ENCODE measurements at regions not wholly inside any gene's neighbourhood (a gene's known extent, or its start where the extent isn't known, plus 50 kb on each side); places are given as distances from the start of the nearest gene placed in this dataset.

- Histone ChIP-seq H3K27me3 (no peaks in the 10 kb centered on the region), H3K79me2 (no peaks in the 10 kb centered on the region), H3K4me2 (no peak overlapping the region), H3K9me2 (replicated peaks; ENCODE audit: insufficient read depth) (no peaks in the 10 kb centered on the region), H3K36me3 (replicated peaks; ENCODE audit: insufficient read depth, low read depth) (no peaks in the 10 kb centered on the region), H4K20me1 (ENCODE audit: insufficient read depth, poor library complexity, severe bottlenecking) (no peaks in the 10 kb centered on the region), H3K9me3 (ENCODE audit: low read depth) (no peaks in the 10 kb centered on the region), H3K4me1 (ENCODE audit: insufficient read depth) (no peaks in the 10 kb centered on the region), H3K4me3 (no peak overlapping the region), H3K27ac (no peak overlapping the region), H2AFZ (no peak overlapping the region)
- no peak for DNase-seq (ENCODE audit: low spot score)
- TF ChIP-seq EZH2phosphoT487 (IDR thresholded peaks at IDR 0.05; ENCODE audit: low read depth, severe bottlenecking, unreplicated experiment) (no peak), CTCF (IDR thresholded peaks at IDR 0.05; ENCODE audit: poor library complexity) (no peak), EZH2 (IDR thresholded peaks at IDR 0.05; ENCODE audit: borderline replicate concordance) (no peak)
- WGBS (ENCODE audit: low lambda C conversion rate, missing lambda C conversion rate): 59% methylated on average over 3 of the region's 3 CpGs
Observed at GRCh38 chr17:68660302-68660701, 59.1 kb upstream of the FAM20A start.

- 86% methylated on average over 7 of the region's 7 CpGs for WGBS (ENCODE audit: low lambda C conversion rate, missing lambda C conversion rate)
- no peaks in the 10 kb centered on the region for H3K4me1 ChIP-seq (ENCODE audit: insufficient read depth)
Observed at GRCh38 chr17:68658999-68659780, 58.0 kb upstream of the FAM20A start.

GRCh38 chr17:68657576-68657975 is 56.4 kb upstream of the FAM20A start:
- Histone ChIP-seq H3K9me3 (ENCODE audit: low read depth) (no peaks in the 10 kb centered on the region), H3K27me3 (no peaks in the 10 kb centered on the region), H3K4me1 (ENCODE audit: insufficient read depth) (no peaks in the 10 kb centered on the region), H4K20me1 (ENCODE audit: insufficient read depth, poor library complexity, severe bottlenecking) (no peaks in the 10 kb centered on the region), H2AFZ (no peak overlapping the region), H3K27ac (no peak overlapping the region), H3K4me2 (no peak overlapping the region), H3K79me2 (no peaks in the 10 kb centered on the region), H3K4me3 (no peak overlapping the region), H3K36me3 (replicated peaks; ENCODE audit: insufficient read depth, low read depth) (no peaks in the 10 kb centered on the region), H3K9me2 (replicated peaks; ENCODE audit: insufficient read depth) (no peaks in the 10 kb centered on the region)
- DNase-seq (ENCODE audit: low spot score): no peak
- WGBS (ENCODE audit: low lambda C conversion rate, missing lambda C conversion rate): 84% methylated on average over 2 of the region's 2 CpGs
- TF ChIP-seq EZH2 (IDR thresholded peaks at IDR 0.05; ENCODE audit: borderline replicate concordance) (no peak), CTCF (IDR thresholded peaks at IDR 0.05; ENCODE audit: poor library complexity) (no peak), EZH2phosphoT487 (IDR thresholded peaks at IDR 0.05; ENCODE audit: low read depth, severe bottlenecking, unreplicated experiment) (no peak)

More at GRCh38 chr17:68658999-68659780, 58.0 kb upstream of the FAM20A start:
- H4K20me1 ChIP-seq (ENCODE audit: insufficient read depth, poor library complexity, severe bottlenecking): no peaks in the 10 kb centered on the region
- no peaks in the 10 kb centered on the region for H3K79me2 ChIP-seq
- no peak overlapping the region for H3K4me2 ChIP-seq
- no peak overlapping the region for H3K4me3 ChIP-seq
- no peaks in the 10 kb centered on the region for H3K36me3 ChIP-seq (replicated peaks; ENCODE audit: insufficient read depth, low read depth)
- H3K27ac ChIP-seq: no peak overlapping the region
- H3K27me3 ChIP-seq: no peaks in the 10 kb centered on the region
- no peak for DNase-seq (ENCODE audit: low spot score)
- TF ChIP-seq EZH2 (IDR thresholded peaks at IDR 0.05; ENCODE audit: borderline replicate concordance): no peak
- TF ChIP-seq EZH2phosphoT487 (IDR thresholded peaks at IDR 0.05; ENCODE audit: low read depth, severe bottlenecking, unreplicated experiment): no peak
- TF ChIP-seq CTCF (IDR thresholded peaks at IDR 0.05; ENCODE audit: poor library complexity): no peak
- H2AFZ ChIP-seq: no peak overlapping the region
- no peaks in the 10 kb centered on the region for H3K9me3 ChIP-seq (ENCODE audit: low read depth)
- no peaks in the 10 kb centered on the region for H3K9me2 ChIP-seq (replicated peaks; ENCODE audit: insufficient read depth)

Measured in hepatocyte (in vitro differentiated cells).